HFFc6 (cell line): ENCODE measurements at regions not wholly inside any gene's neighbourhood (a gene's known extent, or its start where the extent isn't known, plus 50 kb on each side); places are given as distances from the start of the nearest gene placed in this dataset.

Experiments
- DNase-seq: peaks from one replicate; pipeline ENCODE4 v3.0.0-alpha.2; 2018
- H3K27ac Mint-ChIP-seq: 2 replicates; pipeline ENCODE4 v1.8.0; 2020; ENCODE audit warnings: mild to moderate bottlenecking, mixed read lengths
- H3K27me3 Mint-ChIP-seq: 2 replicates; pipeline ENCODE4 v1.8.0; 2021; ENCODE audit warnings: mild to moderate bottlenecking, moderate library complexity, mixed read lengths; ENCODE audit not compliant: insufficient read depth
- H3K36me3 Mint-ChIP-seq: 2 replicates; pipeline ENCODE4 v1.8.0; 2021; ENCODE audit warnings: low read depth, mixed read lengths
- H3K4me1 Mint-ChIP-seq: 2 replicates; pipeline ENCODE4 v1.8.0; 2020; ENCODE audit warnings: low read depth, mixed read lengths
- H3K4me3 Mint-ChIP-seq: 2 replicates; pipeline ENCODE4 v1.8.0; 2020; ENCODE audit warnings: mild to moderate bottlenecking, moderate library complexity, mixed read lengths
- H3K9me3 Mint-ChIP-seq: 2 replicates; pipeline ENCODE4 v1.8.0; 2020; ENCODE audit warnings: mild to moderate bottlenecking, mixed read lengths
- CTCF ChIP-seq: fragments of 200-600 bp; sonication (generic); IDR thresholded peaks from 2 replicates; pipeline ENCODE4 v1.5.0; 2021; ENCODE audit warnings: antibody characterized with exemption, mild to moderate bottlenecking

GRCh38 chr2:235278771-235279355 is 215.0 kb upstream of the AGAP1 start:
- Mint-ChIP-seq H3K4me3 (no peak overlapping the region), H3K4me1 (no peaks in the 10 kb centered on the region), H3K36me3 (no peaks in the 10 kb centered on the region), H3K9me3 (no peaks in the 10 kb centered on the region; the same call in 1 of the 2 replicates), H3K27ac (no peak overlapping the region), H3K27me3 (peaks cover 12% of the 10 kb centered on the region)
- DNase-seq: no peak
- no peak for TF ChIP-seq CTCF

- no peak overlapping the region for H3K4me3 Mint-ChIP-seq
- no peak for DNase-seq
- no peaks in the 10 kb centered on the region; the same call in 1 of the 2 replicates for H3K9me3 Mint-ChIP-seq
- H3K4me1 Mint-ChIP-seq: no peaks in the 10 kb centered on the region
- TF ChIP-seq CTCF: no peak
- H3K27ac Mint-ChIP-seq: no peak overlapping the region
- H3K36me3 Mint-ChIP-seq: no peaks in the 10 kb centered on the region
- H3K27me3 Mint-ChIP-seq: peaks cover 12% of the 10 kb centered on the region
These were observed 213.9 kb upstream of the AGAP1 start for GRCh38 chr2:235279965-235280364.

- no peak for DNase-seq
- Mint-ChIP-seq H3K9me3 (no peaks in the 10 kb centered on the region; the same call in 1 of the 2 replicates), H3K36me3 (no peaks in the 10 kb centered on the region), H3K27ac (no peak overlapping the region), H3K4me3 (no peak overlapping the region), H3K4me1 (no peaks in the 10 kb centered on the region), H3K27me3 (peaks cover 14% of the 10 kb centered on the region)
- TF ChIP-seq CTCF: no peak
These were observed 210.6 kb upstream of the AGAP1 start for GRCh38 chr2:235283246-235283645.

- no peak for DNase-seq
- H3K27ac Mint-ChIP-seq: no peak overlapping the region
- no peak for TF ChIP-seq CTCF
- H3K4me1 Mint-ChIP-seq: no peaks in the 10 kb centered on the region
- peaks cover 2% of the 10 kb centered on the region for H3K27me3 Mint-ChIP-seq
- no peak overlapping the region for H3K4me3 Mint-ChIP-seq
- H3K36me3 Mint-ChIP-seq: no peaks in the 10 kb centered on the region
- H3K9me3 Mint-ChIP-seq: no peaks in the 10 kb centered on the region; the same call in 1 of the 2 replicates
These were observed 207.0 kb upstream of the AGAP1 start for GRCh38 chr2:235286622-235287374.

GRCh38 chr2:235287375-235287733 is 206.5 kb upstream of the AGAP1 start:
- Mint-ChIP-seq H3K4me1 (no peaks in the 10 kb centered on the region), H3K9me3 (no peaks in the 10 kb centered on the region; the same call in 1 of the 2 replicates), H3K36me3 (no peaks in the 10 kb centered on the region), H3K27ac (no peak overlapping the region), H3K27me3 (peaks cover 2% of the 10 kb centered on the region), H3K4me3 (no peak overlapping the region)
- no peak for TF ChIP-seq CTCF
- no peak for DNase-seq
